WTC11 (cell line): ENCODE measurements at regions not wholly inside any gene's neighbourhood (a gene's known extent, or its start where the extent isn't known, plus 50 kb on each side); places are given as distances from the start of the nearest gene placed in this dataset.

Experiments used
- ATAC-seq: fragments of 200-7000 bp; cut with Tn5 transposase; 2 replicates; pipeline ENCODE4 v1.10.0; 2021; ENCODE audit warnings: mild to moderate bottlenecking, moderate library complexity
- CTCF ChIA-PET: fragments of 300-600 bp; sonication (Branson Sonifier 250); formaldehyde crosslinking; loops from one replicate; lab custom pipeline; 2021; ENCODE audit warnings: antibody characterized with exemption; lab: Charles Lee
- POLR2A ChIA-PET: fragments of 350-600 bp; sonication (Branson Sonifier 250); formaldehyde crosslinking; loops from one replicate; lab custom pipeline; 2021; ENCODE audit warnings: antibody characterized with exemption; lab: Charles Lee
- DNase-seq: peaks from one replicate; pipeline ENCODE4 v3.0.0; 2021; ENCODE audit warnings: low spot score
- H3K27ac Mint-ChIP-seq: 2 replicates; pipeline ENCODE4 v1.8.0; 2021; ENCODE audit warnings: mixed read lengths
- H3K27me3 Mint-ChIP-seq: 2 replicates; pipeline ENCODE4 v1.8.0; 2021; ENCODE audit warnings: low read depth, mild to moderate bottlenecking, moderate library complexity, mixed read lengths
- H3K36me3 Mint-ChIP-seq: 2 replicates; pipeline ENCODE4 v1.8.0; 2021; ENCODE audit warnings: mixed read lengths
- H3K4me1 Mint-ChIP-seq: 2 replicates; pipeline ENCODE4 v1.8.0; 2022; ENCODE audit warnings: mixed read lengths
- H3K4me3 Mint-ChIP-seq: 2 replicates; pipeline ENCODE4 v1.8.0; 2021; ENCODE audit warnings: mild to moderate bottlenecking, moderate library complexity, mixed read lengths
- H3K9me3 Mint-ChIP-seq: 2 replicates; pipeline ENCODE4 v1.8.0; 2021; ENCODE audit warnings: mixed read lengths
- ATF1 ChIP-seq: sonication (generic); formaldehyde crosslinking; IDR thresholded peaks from 2 replicates; pipeline ENCODE4 v1.8.1; 2023; ENCODE audit warnings: mild to moderate bottlenecking, moderate library complexity, missing genetic modification reagents
- ATF3 ChIP-seq: sonication (generic); formaldehyde crosslinking; conservative IDR thresholded peaks from 2 replicates; pipeline ENCODE4 v1.8.1; 2022; ENCODE audit warnings: mild to moderate bottlenecking, missing genetic modification reagents
- CTCF ChIP-seq: fragments of 200-600 bp; IDR thresholded peaks from 2 replicates; pipeline ENCODE4 v1.8.0; 2022; ENCODE audit warnings: antibody characterized with exemption
- ERG ChIP-seq: fragments of 250-450 bp; sonication (Bioruptor Pico); IDR thresholded peaks from 2 replicates; pipeline ENCODE4 v1.8.0; 2021; ENCODE audit warnings: mild to moderate bottlenecking
- ETV6 ChIP-seq: sonication (generic); formaldehyde crosslinking; IDR thresholded peaks from 2 replicates; pipeline ENCODE4 v1.8.1; 2022; ENCODE audit warnings: mild to moderate bottlenecking, missing genetic modification reagents
- FOXJ3 ChIP-seq: sonication (generic); formaldehyde crosslinking; IDR thresholded peaks from 2 replicates; pipeline ENCODE4 v1.9.0; 2021; ENCODE audit warnings: missing genetic modification reagents, mild to moderate bottlenecking, borderline replicate concordance
- FOXP4 ChIP-seq: sonication (generic); formaldehyde crosslinking; IDR thresholded peaks from 2 replicates; pipeline ENCODE4 v1.8.0; 2022; ENCODE audit warnings: mild to moderate bottlenecking, missing genetic modification reagents
- JAZF1 ChIP-seq: fragments of 250-450 bp; sonication (Bioruptor Pico); IDR thresholded peaks from 2 replicates; pipeline ENCODE4 v1.9.0; 2021; ENCODE audit warnings: moderate library complexity, mild to moderate bottlenecking, inconsistent platforms
- KAT7 ChIP-seq: sonication (generic); formaldehyde crosslinking; IDR thresholded peaks from 2 replicates; pipeline ENCODE4 v1.8.1; 2023; ENCODE audit warnings: missing genetic modification reagents, mild to moderate bottlenecking, borderline replicate concordance
- PRDM15 ChIP-seq: sonication (generic); formaldehyde crosslinking; IDR thresholded peaks from 2 replicates; pipeline ENCODE4 v1.8.0; 2022; ENCODE audit warnings: missing genetic modification reagents
- RELA ChIP-seq: sonication (generic); formaldehyde crosslinking; IDR thresholded peaks from 2 replicates; pipeline ENCODE4 v1.8.1; 2022; ENCODE audit warnings: missing genetic modification reagents, mild to moderate bottlenecking, borderline replicate concordance
- RORB ChIP-seq: fragments of 250-450 bp; sonication (Bioruptor Pico); IDR thresholded peaks from 2 replicates; pipeline ENCODE4 v1.9.0; 2021; ENCODE audit warnings: mild to moderate bottlenecking
- SMAD4 ChIP-seq: sonication (generic); formaldehyde crosslinking; IDR thresholded peaks from 2 replicates; pipeline ENCODE4 v1.8.0; 2022; ENCODE audit warnings: mild to moderate bottlenecking, missing genetic modification reagents
- USF1 ChIP-seq: sonication (generic); formaldehyde crosslinking; IDR thresholded peaks from 2 replicates; pipeline ENCODE4 v1.8.0; 2022; ENCODE audit warnings: mild to moderate bottlenecking, missing genetic modification reagents
- ZBTB21 ChIP-seq: sonication (generic); formaldehyde crosslinking; IDR thresholded peaks from 2 replicates; pipeline ENCODE4 v1.8.1; 2023; ENCODE audit warnings: mild to moderate bottlenecking, missing genetic modification reagents, borderline replicate concordance
- ZBTB43 ChIP-seq: sonication (generic); formaldehyde crosslinking; IDR thresholded peaks from 2 replicates; pipeline ENCODE4 v1.8.1; 2023; ENCODE audit warnings: mild to moderate bottlenecking, missing genetic modification reagents
- ZNF121 ChIP-seq: sonication (generic); formaldehyde crosslinking; IDR thresholded peaks from 2 replicates; pipeline ENCODE4 v1.8.0; 2023; ENCODE audit warnings: missing genetic modification reagents
- ZNF232 ChIP-seq: sonication (generic); formaldehyde crosslinking; IDR thresholded peaks from 2 replicates; pipeline ENCODE4 v1.8.0; 2022; ENCODE audit warnings: mild to moderate bottlenecking, missing genetic modification reagents
- TF ChIP-seq, protein P1 (sequence below): sonication (generic); formaldehyde crosslinking; IDR thresholded peaks from 2 replicates; pipeline ENCODE4 v1.8.1; 2023; ENCODE audit warnings: mild to moderate bottlenecking, moderate library complexity, missing genetic modification reagents

DNA sequence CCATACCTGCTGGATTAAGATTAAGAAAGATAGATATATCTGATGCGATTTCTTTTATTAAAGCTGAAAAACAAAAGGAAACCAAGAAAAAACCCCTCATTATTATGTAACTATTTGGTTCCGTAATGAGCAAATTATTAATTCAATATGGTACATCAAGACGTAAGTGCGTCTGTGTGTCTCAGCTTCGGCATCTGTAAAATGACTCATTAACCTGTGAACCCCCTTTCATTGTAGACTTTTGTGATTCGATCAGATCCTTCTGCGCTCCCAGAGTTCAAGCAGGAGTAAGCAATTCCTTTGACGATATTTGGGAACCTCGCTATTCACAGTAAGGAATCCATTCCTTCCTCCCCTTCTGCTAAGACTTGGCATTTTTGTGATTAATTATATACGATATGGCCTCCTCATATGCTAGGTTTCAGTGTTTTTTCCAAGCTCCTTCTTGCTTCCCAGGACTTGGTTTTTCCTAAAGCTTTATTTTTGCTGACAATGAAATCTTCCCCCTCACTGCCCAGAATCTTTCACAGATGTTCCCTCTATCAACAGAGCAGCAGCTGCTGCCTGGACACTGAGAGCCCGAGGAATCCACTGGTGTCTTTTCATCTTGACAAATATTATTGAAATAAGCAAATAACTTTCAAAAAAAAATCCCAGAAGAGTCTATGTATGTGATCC is 171.7 kb upstream of the CELF2 start (continued):
- TF ChIP-seq RORB (CRISPR knock-in tag) (no peak), ZNF121 (CRISPR knock-in tag) (no peak), SMAD4 (CRISPR knock-in tag) (no peak), FOXP4 (no peak), ATF3 (CRISPR knock-in tag) (no peak), KAT7 (CRISPR knock-in tag) (no peak), PRDM15 (no peak)

- ATAC-seq = no peak
- H3K4me3 Mint-ChIP-seq = no peak overlapping the region
- peaks cover 4% of the 10 kb centered on the region; the same call in 1 of the 2 replicates for H3K4me1 Mint-ChIP-seq
- no peak overlapping the region for H3K27ac Mint-ChIP-seq
- peaks cover 7% of the 10 kb centered on the region for H3K9me3 Mint-ChIP-seq
- H3K27me3 Mint-ChIP-seq = no peaks in the 10 kb centered on the region
- H3K36me3 Mint-ChIP-seq = no peaks in the 10 kb centered on the region
- DNase-seq = no peak
- POLR2A ChIA-PET = no interaction called here
- CTCF ChIA-PET = no interaction called here
- TF ChIP-seq JAZF1 (CRISPR knock-in tag) = no peak
- TF ChIP-seq RORB (CRISPR knock-in tag) = no peak
- no peak for TF ChIP-seq ETV6 (CRISPR knock-in tag)
- TF ChIP-seq ATF3 (CRISPR knock-in tag) = no peak
- TF ChIP-seq RELA = no peak
- no peak for TF ChIP-seq ZNF232 (CRISPR knock-in tag)
- TF ChIP-seq ZBTB21 (CRISPR knock-in tag) = no peak
- TF ChIP-seq ZBTB43 (CRISPR knock-in tag) = no peak
- no peak for TF ChIP-seq FOXJ3
- no peak for TF ChIP-seq ERG (CRISPR knock-in tag)
- no peak for TF ChIP-seq CTCF
- TF ChIP-seq USF1 (CRISPR knock-in tag) = no peak
- no peak for TF ChIP-seq ATF1
- TF ChIP-seq, protein P1, sequence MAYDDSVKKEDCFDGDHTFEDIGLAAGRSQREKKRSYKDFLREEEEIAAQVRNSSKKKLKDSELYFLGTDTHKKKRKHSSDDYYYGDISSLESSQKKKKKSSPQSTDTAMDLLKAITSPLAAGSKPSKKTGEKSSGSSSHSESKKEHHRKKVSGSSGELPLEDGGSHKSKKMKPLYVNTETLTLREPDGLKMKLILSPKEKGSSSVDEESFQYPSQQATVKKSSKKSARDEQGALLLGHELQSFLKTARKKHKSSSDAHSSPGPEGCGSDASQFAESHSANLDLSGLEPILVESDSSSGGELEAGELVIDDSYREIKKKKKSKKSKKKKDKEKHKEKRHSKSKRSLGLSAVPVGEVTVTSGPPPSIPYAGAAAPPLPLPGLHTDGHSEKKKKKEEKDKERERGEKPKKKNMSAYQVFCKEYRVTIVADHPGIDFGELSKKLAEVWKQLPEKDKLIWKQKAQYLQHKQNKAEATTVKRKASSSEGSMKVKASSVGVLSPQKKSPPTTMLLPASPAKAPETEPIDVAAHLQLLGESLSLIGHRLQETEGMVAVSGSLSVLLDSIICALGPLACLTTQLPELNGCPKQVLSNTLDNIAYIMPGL = no peak
- no peak for TF ChIP-seq ZNF121 (CRISPR knock-in tag)
Measured at GRCh38 chr10:10846504-10846900, 171.2 kb upstream of the CELF2 start.
